K562 (cell line): ENCODE measurements at regions not wholly inside any gene's neighbourhood (a gene's known extent, or its start where the extent isn't known, plus 50 kb on each side); places are given as distances from the start of the nearest gene placed in this dataset.

Source experiments
- ATAC-seq: fragments of 200-7000 bp; cut with Tn5 transposase; 3 replicates; pipeline ENCODE4 v1.9.1; 2020; ENCODE audit warnings: moderate library complexity
- BruUV-seq: library from RNA; stranded (reverse); fragments of 400-500 nt; replicated peaks from 2 replicates; lab custom pipeline; 2021; lab: Mats Ljungman, UMichigan
- CTCF ChIA-PET: fragments of 300-600 bp; formaldehyde crosslinking; extraction: SDS; loops from one replicate; lab custom pipeline; 2021; ENCODE audit warnings: low intra/inter-chr PET ratio; lab: Yijun Ruan, JAX
- POLR2A ChIA-PET: fragments of 300-600, 350-650 bp; sonication (Branson Sonifier 250); formaldehyde crosslinking; extraction: SDS; loops from one replicate; lab custom pipeline; 2021; ENCODE audit warnings: antibody characterized with exemption, inconsistent platforms; lab: Yijun Ruan, JAX
- DNase-seq, 4 experiments: peaks; one replicate each; pipeline versions ENCODE4 v3.0.0 to v3.0.0-alpha.2; 2011 to 2018; ENCODE audit warnings: low spot score in 3 of 4, mixed read lengths in 3 of 4; ENCODE audit errors: extremely low read depth in 1 of 4
- FAIRE-seq: peaks from 2 replicates; lab custom pipeline; 2011; peaks lifted over from hg19 to GRCh38; lab: Jason Lieb, UNC
- H2AFZ ChIP-seq: 2 replicates; pipeline ENCODE4 v1.6.0; 2011; ENCODE audit warnings: low read depth, low read length, control low read depth, inconsistent platforms
- H3K27ac ChIP-seq: fragments of 200-600 bp; 3 replicates; pipeline ENCODE4 v1.8.0; 2011; ENCODE audit warnings: low read depth, mild to moderate bottlenecking, control low read depth, inconsistent platforms, low read length, moderate library complexity, mixed read lengths; ENCODE audit errors: extremely low read depth
- H3K27me3 ChIP-seq, 2 experiments: fragments of 300-600 bp in 1 of 2; 2 replicates in 1 of 2; 3 replicates in 1 of 2; pipeline versions ENCODE4 v1.6.0 to v1.8.0; 2011; ENCODE audit warnings: inconsistent platforms in 2 of 2, low read length in 2 of 2, mild to moderate bottlenecking in 1 of 2, mixed read lengths in 1 of 2, moderate library complexity in 1 of 2; ENCODE audit not compliant: control insufficient read depth in 2 of 2, insufficient read depth in 2 of 2
- H3K36me3 ChIP-seq: fragments of 300-600 bp; 3 replicates; pipeline ENCODE4 v1.8.0; 2011; ENCODE audit warnings: mild to moderate bottlenecking, low read length, inconsistent platforms; ENCODE audit not compliant: control insufficient read depth, insufficient read depth
- H3K4me1 ChIP-seq, 2 experiments: fragments of 200-600 bp in 1 of 2; replicated peaks in 1 of 2; 2 replicates in 1 of 2; 3 replicates in 1 of 2; pipeline versions ENCODE4 v1.5.1 to v1.8.0; 2011; ENCODE audit warnings: inconsistent platforms in 2 of 2, low read length in 2 of 2, mild to moderate bottlenecking in 1 of 2, mixed read lengths in 1 of 2, moderate library complexity in 1 of 2; ENCODE audit not compliant: control insufficient read depth in 2 of 2, insufficient read depth in 2 of 2
- H3K4me2 ChIP-seq: 2 replicates; pipeline ENCODE4 v1.6.1; 2011; ENCODE audit warnings: low read length, control low read depth, inconsistent platforms, mixed read lengths; ENCODE audit not compliant: insufficient read depth
- H3K4me3 ChIP-seq: fragments of 200-600 bp; sonication (generic), shearing (Covaris generic); 2 replicates; pipeline ENCODE4 v1.5.1; 2016; ENCODE audit warnings: control low read depth, inconsistent platforms
- H3K79me2 ChIP-seq: fragments of 200-600 bp; 3 replicates; pipeline ENCODE4 v1.8.0; 2011; ENCODE audit warnings: low read length, inconsistent platforms; ENCODE audit not compliant: control insufficient read depth, insufficient read depth
- H3K9ac ChIP-seq, 2 experiments: 2 replicates each; pipeline versions ENCODE4 v1.6.0 to v1.6.1; 2011; ENCODE audit warnings: low read depth in 2 of 2, low read length in 2 of 2, control low read depth in 1 of 2, inconsistent platforms in 1 of 2, mild to moderate bottlenecking in 1 of 2, mixed read lengths in 1 of 2; ENCODE audit not compliant: insufficient read depth in 1 of 2
- H3K9me1 ChIP-seq: one replicate; pipeline ENCODE4 v1.6.0; 2011; ENCODE audit warnings: inconsistent platforms, mild to moderate bottlenecking, low read length, moderate library complexity; ENCODE audit not compliant: control insufficient read depth, insufficient read depth
- H3K9me3 ChIP-seq: replicated peaks from 2 replicates; pipeline ENCODE4 v1.5.1; 2011; ENCODE audit warnings: low read depth, low read length, inconsistent platforms; ENCODE audit not compliant: control insufficient read depth, insufficient read depth
- H4K20me1 ChIP-seq: replicated peaks from 2 replicates; pipeline ENCODE4 v1.6.1; 2011; ENCODE audit warnings: low read length, inconsistent platforms, mixed read lengths; ENCODE audit not compliant: control insufficient read depth, insufficient read depth
- LARP7 ChIP-seq: fragments of 450-650 bp; IDR thresholded peaks from 2 replicates; pipeline ENCODE4 v1.6.1; 2016
- ZFP1 ChIP-seq: fragments of 450-650 bp; formaldehyde crosslinking; IDR thresholded peaks from 2 replicates; pipeline ENCODE4 v1.4.0; 2020; ENCODE audit warnings: mild to moderate bottlenecking, mixed read lengths
- WGBS: fragments of 100-300 bp; shearing (Covaris generic); methylation state at CpG from one replicate; pipeline ENCODE4 v1.1.6; 2016; ENCODE audit warnings: low coverage, mixed read lengths; ENCODE audit not compliant: insufficient coverage; ENCODE audit errors: missing lambda C conversion rate; 5-methylcytosine and 5-hydroxymethylcytosine counted together
- in situ Hi-C: fragments of 300-500 bp; cut with MboI; formaldehyde crosslinking; loops from 4 replicates; pipeline ENCODE4 v1.15.0; 2018; ENCODE audit warnings: inconsistent platforms, mixed read lengths
- intact Hi-C: fragments of 100-400 bp; cut with micrococcal nuclease; formaldehyde crosslinking; loops from 2 replicates; pipeline ENCODE4 v1.14.2; 2022
- TF ChIP-seq, protein P1 (sequence below): fragments of 250-450 bp; sonication (Bioruptor Pico); IDR thresholded peaks from 2 replicates; pipeline ENCODE4 v1.8.0; 2021; ENCODE audit warnings: moderate library complexity, mild to moderate bottlenecking, inconsistent platforms

DNA sequence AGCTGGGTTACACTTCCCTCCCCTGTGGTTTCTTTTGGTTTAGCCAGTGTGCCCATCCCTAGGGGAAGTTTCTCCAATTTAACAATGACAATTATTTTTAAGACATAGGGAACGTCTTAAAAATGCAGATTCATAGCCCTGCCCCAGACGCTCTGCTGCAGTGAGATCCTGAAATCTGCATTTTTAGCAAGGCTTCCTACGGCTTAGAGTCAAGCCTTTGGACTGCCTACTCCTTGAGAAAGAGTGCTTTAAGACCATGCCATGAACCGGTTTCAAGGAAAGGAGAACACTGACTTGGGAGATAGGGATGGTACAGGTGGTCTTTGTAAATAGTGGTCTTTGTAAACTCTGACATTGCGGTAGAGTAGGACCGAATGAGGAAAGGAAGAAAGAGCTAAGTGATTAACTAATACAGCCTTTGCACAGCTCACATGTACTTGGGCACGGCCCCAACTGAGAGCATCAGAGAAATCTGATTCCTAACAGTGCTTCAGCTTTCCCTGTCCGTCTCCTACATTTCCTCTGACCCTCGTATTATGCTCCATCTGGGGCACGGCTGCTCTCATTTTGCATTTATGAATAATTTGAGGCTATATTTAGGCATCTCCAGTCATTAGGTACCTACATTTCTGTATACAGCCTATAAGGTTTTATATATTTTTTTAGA is 217.6 kb upstream of the TANK start:
- H3K79me2 ChIP-seq: no peaks in the 10 kb centered on the region
- no peak for FAIRE-seq

DNA sequence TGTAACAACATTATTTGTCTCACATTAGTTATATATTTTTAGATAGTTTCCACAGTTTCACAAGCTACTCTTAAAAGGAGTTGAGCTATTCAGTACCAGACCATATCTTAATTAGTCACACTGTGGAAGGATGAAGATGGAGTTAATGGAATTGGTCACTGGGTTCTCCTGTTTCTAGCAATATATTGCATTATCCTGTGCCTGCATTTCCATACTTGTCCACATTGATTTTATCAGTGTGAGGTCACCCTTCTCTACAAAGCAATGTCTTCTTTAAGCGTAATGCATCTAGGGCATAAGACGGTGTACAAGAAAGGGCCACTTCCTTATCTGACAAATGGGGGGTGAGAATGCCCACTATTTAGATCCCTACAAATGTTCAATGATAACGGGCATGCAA is 216.8 kb upstream of the TANK start:
- H3K4me1 ChIP-seq: no peaks in the 10 kb centered on the region
- CTCF ChIA-PET: no interaction called here
- H3K9me1 ChIP-seq: no peaks in the 10 kb centered on the region
- no peak overlapping the region for H3K9ac ChIP-seq
- H3K4me3 ChIP-seq: no peak overlapping the region
- H3K27ac ChIP-seq: no peak overlapping the region
- H3K79me2 ChIP-seq: no peaks in the 10 kb centered on the region
- intact Hi-C loops (no loop called here), in situ Hi-C loops (no loop called here)
- H3K27me3 ChIP-seq: no peaks in the 10 kb centered on the region
- ATAC-seq (no peak), FAIRE-seq (no peak), DNase-seq (no peak)
- TF ChIP-seq ZFP1: no peak
- BruUV-seq: no TSS peak
- H3K9me3 ChIP-seq: no peaks in the 10 kb centered on the region
- H3K36me3 ChIP-seq: no peaks in the 10 kb centered on the region
- no peaks in the 10 kb centered on the region for H4K20me1 ChIP-seq
- POLR2A ChIA-PET: no interaction called here
- WGBS: 8% methylated on average over 3 of the region's 3 CpGs
- H2AFZ ChIP-seq: no peak overlapping the region
- no peak overlapping the region for H3K4me2 ChIP-seq

More for the DNA sequence above, 217.6 kb upstream of the TANK start:
- TF ChIP-seq LARP7: no peak
- TF ChIP-seq, protein P1, sequence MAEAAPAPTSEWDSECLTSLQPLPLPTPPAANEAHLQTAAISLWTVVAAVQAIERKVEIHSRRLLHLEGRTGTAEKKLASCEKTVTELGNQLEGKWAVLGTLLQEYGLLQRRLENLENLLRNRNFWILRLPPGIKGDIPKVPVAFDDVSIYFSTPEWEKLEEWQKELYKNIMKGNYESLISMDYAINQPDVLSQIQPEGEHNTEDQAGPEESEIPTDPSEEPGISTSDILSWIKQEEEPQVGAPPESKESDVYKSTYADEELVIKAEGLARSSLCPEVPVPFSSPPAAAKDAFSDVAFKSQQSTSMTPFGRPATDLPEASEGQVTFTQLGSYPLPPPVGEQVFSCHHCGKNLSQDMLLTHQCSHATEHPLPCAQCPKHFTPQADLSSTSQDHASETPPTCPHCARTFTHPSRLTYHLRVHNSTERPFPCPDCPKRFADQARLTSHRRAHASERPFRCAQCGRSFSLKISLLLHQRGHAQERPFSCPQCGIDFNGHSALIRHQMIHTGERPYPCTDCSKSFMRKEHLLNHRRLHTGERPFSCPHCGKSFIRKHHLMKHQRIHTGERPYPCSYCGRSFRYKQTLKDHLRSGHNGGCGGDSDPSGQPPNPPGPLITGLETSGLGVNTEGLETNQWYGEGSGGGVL (CRISPR knock-in tag): no peak
- DNase-seq (no peak), ATAC-seq (no peak)
- Histone ChIP-seq H3K27ac (no peak overlapping the region), H3K4me3 (no peak overlapping the region), H4K20me1 (no peaks in the 10 kb centered on the region), H3K9ac (no peak overlapping the region), H3K36me3 (no peaks in the 10 kb centered on the region), H3K4me2 (no peak overlapping the region), H3K4me1 (no peaks in the 10 kb centered on the region), H2AFZ (no peak overlapping the region), H3K9me3 (no peaks in the 10 kb centered on the region), H3K9me1 (no peaks in the 10 kb centered on the region), H3K27me3 (no peaks in the 10 kb centered on the region)
- POLR2A ChIA-PET: no interaction called here
- WGBS: 1% methylated on average over 10 of the region's 10 CpGs
- intact Hi-C loops: no loop called here
- in situ Hi-C loops: no loop called here
- CTCF ChIA-PET: no interaction called here
- no TSS peak for BruUV-seq
